ENCODE measurements at regions not wholly inside any gene's neighbourhood (a gene's known extent, or its start where the extent isn't known, plus 50 kb on each side); places are given as distances from the start of the nearest gene placed in this dataset.
A peak's percentile ranks its signal among the peaks of the same experiment; 100 is the strongest.

- Mint-ChIP-seq H3K27ac (no peak overlapping the region), H3K4me3 (no peak overlapping the region), H3K4me1 (peaks cover 2 to 5% of the 10 kb centered on the region in 2 donors), H3K9me3 (no peaks in the 10 kb centered on the region), H3K36me3 (no peaks in the 10 kb centered on the region), H3K27me3 (no peaks in the 10 kb centered on the region)
- no peak for DNase-seq
- no peak for ATAC-seq (replicated peaks)
Measured at GRCh38 chr1:65512383-65512782, 91.9 kb downstream of the LEPR start.

DNA sequence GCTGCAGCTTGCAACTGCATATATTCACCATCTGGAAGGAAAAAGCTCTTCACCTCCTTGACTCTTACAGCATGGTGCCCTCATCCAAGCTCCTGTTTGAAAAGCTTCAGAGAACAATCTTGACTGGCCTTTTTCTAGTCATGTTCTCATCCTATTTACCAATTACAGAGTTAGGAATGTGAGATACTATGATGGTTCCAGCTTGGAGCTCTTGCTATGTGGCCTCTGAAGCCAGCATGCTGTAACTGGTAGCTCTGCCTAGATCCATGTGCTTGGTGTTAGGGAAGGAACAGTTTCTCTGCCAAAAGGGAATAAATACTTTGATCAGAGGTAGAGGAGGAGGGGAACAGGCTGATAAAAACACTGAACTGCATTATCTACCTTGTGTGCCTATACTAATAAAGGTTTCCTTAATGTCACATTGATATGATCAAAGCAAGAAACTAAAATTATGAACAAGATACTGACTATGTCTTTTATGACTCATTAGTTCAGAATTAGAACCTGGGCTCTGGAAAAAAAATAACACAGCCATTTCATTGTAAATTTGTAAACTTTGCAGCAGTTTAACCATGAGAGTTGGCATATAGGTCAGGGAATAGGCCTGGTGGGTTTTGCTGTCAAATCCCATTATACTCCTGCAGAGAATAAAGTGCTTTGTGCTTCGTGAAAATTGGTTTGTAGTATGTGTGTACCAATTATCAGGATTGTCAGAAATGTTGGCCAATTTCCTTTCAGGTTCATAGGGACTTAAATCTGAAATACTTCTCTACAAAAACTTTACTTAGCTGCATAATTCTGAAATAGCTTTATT is 92.7 kb downstream of the LEPR start:
- ATAC-seq (replicated peaks) = no peak
- H3K9me3 Mint-ChIP-seq = no peaks in the 10 kb centered on the region
- H3K4me1 Mint-ChIP-seq = peaks cover 2 to 5% of the 10 kb centered on the region in 2 donors
- DNase-seq = no peak
- H3K27me3 Mint-ChIP-seq = no peaks in the 10 kb centered on the region
- H3K36me3 Mint-ChIP-seq = no peaks in the 10 kb centered on the region
- H3K27ac Mint-ChIP-seq = no peak overlapping the region
- no peak overlapping the region for H3K4me3 Mint-ChIP-seq

DNA sequence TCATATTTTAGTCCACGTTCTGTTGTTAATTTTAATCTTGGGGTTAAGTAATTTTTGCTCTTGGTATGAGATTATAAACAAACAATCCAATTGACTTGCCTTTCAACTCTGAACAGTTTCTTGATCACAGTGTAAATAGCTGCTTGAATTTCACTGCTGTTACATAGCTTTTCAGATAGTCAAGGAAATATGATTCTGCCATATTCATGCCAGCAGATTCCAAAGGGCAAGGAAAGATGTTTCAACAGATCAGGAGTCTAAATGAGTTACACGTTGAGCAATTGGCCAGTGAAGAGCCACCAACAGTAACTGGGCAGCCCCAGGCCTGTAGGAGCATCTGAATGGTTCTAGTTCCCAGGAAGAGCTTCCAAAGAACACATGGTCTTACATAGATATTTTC is 93.6 kb downstream of the LEPR start:
- DNase-seq = no peak
- no peak for ATAC-seq (replicated peaks)
- no peak overlapping the region for H3K27ac Mint-ChIP-seq
- H3K27me3 Mint-ChIP-seq = no peaks in the 10 kb centered on the region
- no peaks in the 10 kb centered on the region for H3K36me3 Mint-ChIP-seq
- H3K9me3 Mint-ChIP-seq = no peaks in the 10 kb centered on the region
- peaks cover 2 to 5% of the 10 kb centered on the region in 2 donors for H3K4me1 Mint-ChIP-seq
- H3K4me3 Mint-ChIP-seq = no peak overlapping the region

DNA sequence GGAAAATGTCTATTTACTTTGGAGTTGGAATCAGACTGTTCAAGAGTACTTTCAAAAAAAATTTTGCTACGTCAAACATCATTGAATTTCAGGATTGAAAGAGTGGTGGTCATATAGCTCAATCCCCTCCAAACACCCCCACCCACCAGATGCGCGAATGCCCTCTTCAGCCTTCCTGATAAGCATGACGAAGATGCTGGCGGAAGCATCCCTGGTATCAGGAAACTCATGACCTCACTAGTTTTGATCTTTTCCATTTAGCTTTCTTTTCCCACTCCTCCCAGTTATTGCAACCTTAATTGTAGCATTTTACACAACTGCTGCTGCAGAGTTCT is 104.4 kb downstream of the LEPR start:
- Mint-ChIP-seq H3K27ac (no peak overlapping the region), H3K9me3 (no peaks in the 10 kb centered on the region), H3K4me1 (peaks cover 0 to 2% of the 10 kb centered on the region in 2 donors), H3K36me3 (peaks cover 0 to 6% of the 10 kb centered on the region in 2 donors), H3K4me3 (peak overlapping the region; percentile 8 to 11), H3K27me3 (peaks cover 19 to 21% of the 10 kb centered on the region in 2 donors)
- ATAC-seq (replicated peaks) (no peak), DNase-seq (no peak)

GRCh38 chr1:65525266-65526048 is 105.0 kb downstream of the LEPR start:
- ATAC-seq (replicated peaks) (peak; percentile 14 to 23), DNase-seq (no peak)
- no peak overlapping the region for H3K27ac Mint-ChIP-seq
- H3K4me3 Mint-ChIP-seq = peak overlapping the region in 1 of 2 donors; percentile 32
- H3K9me3 Mint-ChIP-seq = no peaks in the 10 kb centered on the region
- peaks cover 0 to 2% of the 10 kb centered on the region in 2 donors for H3K4me1 Mint-ChIP-seq
- H3K27me3 Mint-ChIP-seq = peaks cover 19 to 24% of the 10 kb centered on the region in 2 donors
- peaks cover 0 to 6% of the 10 kb centered on the region in 2 donors for H3K36me3 Mint-ChIP-seq

- Mint-ChIP-seq H3K4me1 (peaks cover 0 to 2% of the 10 kb centered on the region in 2 donors), H3K27ac (no peak overlapping the region), H3K36me3 (peaks cover 0 to 6% of the 10 kb centered on the region in 2 donors), H3K27me3 (peaks cover 19 to 24% of the 10 kb centered on the region in 2 donors), H3K9me3 (no peaks in the 10 kb centered on the region), H3K4me3 (no peak overlapping the region)
- no peak for ATAC-seq (replicated peaks)
- no peak for DNase-seq
Measured at GRCh38 chr1:65526049-65526556, 105.6 kb downstream of the LEPR start.

- Mint-ChIP-seq H3K9me3 (peaks cover 0 to 5% of the 10 kb centered on the region in 2 donors), H3K4me1 (peaks cover 0 to 2% of the 10 kb centered on the region in 2 donors), H3K36me3 (peaks cover 0 to 6% of the 10 kb centered on the region in 2 donors), H3K4me3 (no peak overlapping the region), H3K27ac (no peak overlapping the region), H3K27me3 (peaks cover 19 to 24% of the 10 kb centered on the region in 2 donors)
- DNase-seq = no peak
- ATAC-seq (replicated peaks) = no peak
Measured at GRCh38 chr1:65527190-65527589, 106.7 kb downstream of the LEPR start.

GRCh38 chr1:65527707-65528503 is 107.4 kb downstream of the LEPR start:
- Mint-ChIP-seq H3K4me1 (peaks cover 0 to 2% of the 10 kb centered on the region in 2 donors), H3K27me3 (peaks cover 25 to 27% of the 10 kb centered on the region in 2 donors), H3K4me3 (no peak overlapping the region), H3K27ac (no peak overlapping the region), H3K36me3 (peaks cover 4 to 6% of the 10 kb centered on the region in 2 donors), H3K9me3 (peaks cover 3 to 7% of the 10 kb centered on the region in 2 donors)
- no peak for ATAC-seq (replicated peaks)
- DNase-seq = no peak

- no peak overlapping the region for H3K4me3 Mint-ChIP-seq
- no peak overlapping the region for H3K27ac Mint-ChIP-seq
- H3K36me3 Mint-ChIP-seq = peaks cover 0 to 4% of the 10 kb centered on the region in 2 donors
- ATAC-seq (replicated peaks) (no peak), DNase-seq (no peak)
- H3K9me3 Mint-ChIP-seq = peaks cover 3 to 9% of the 10 kb centered on the region in 2 donors
- H3K4me1 Mint-ChIP-seq = no peaks in the 10 kb centered on the region
- H3K27me3 Mint-ChIP-seq = peaks cover 6 to 10% of the 10 kb centered on the region in 2 donors
Measured at GRCh38 chr1:65531972-65532570, 111.6 kb downstream of the LEPR start.

DNA sequence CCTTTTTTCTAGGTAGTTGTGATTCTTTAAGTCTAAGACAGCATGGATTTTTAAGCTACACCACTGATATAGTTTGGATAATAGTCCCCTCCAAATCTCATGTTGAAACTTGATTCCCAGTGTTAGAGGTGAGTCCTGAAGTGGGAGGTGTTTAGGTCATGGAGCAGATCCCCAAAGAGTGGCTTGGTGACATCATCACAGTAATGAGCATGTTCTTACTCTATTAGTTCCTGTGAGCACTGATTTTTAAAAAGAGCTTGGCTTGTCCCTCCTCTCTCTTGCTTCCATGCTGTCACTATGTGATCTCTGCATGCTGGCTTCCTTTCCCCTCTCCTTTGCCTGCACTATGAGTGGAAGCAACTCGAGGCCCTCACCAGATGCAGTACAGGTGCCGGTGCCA is 115.5 kb downstream of the LEPR start:
- H3K27ac Mint-ChIP-seq = no peak overlapping the region
- peaks cover 4 to 6% of the 10 kb centered on the region in 2 donors for H3K27me3 Mint-ChIP-seq
- no peaks in the 10 kb centered on the region for H3K4me1 Mint-ChIP-seq
- no peak overlapping the region for H3K4me3 Mint-ChIP-seq
- ATAC-seq (replicated peaks) (no peak), DNase-seq (no peak)
- H3K9me3 Mint-ChIP-seq = peaks cover 3 to 9% of the 10 kb centered on the region in 2 donors
- H3K36me3 Mint-ChIP-seq = peaks cover 0 to 4% of the 10 kb centered on the region in 2 donors

DNA sequence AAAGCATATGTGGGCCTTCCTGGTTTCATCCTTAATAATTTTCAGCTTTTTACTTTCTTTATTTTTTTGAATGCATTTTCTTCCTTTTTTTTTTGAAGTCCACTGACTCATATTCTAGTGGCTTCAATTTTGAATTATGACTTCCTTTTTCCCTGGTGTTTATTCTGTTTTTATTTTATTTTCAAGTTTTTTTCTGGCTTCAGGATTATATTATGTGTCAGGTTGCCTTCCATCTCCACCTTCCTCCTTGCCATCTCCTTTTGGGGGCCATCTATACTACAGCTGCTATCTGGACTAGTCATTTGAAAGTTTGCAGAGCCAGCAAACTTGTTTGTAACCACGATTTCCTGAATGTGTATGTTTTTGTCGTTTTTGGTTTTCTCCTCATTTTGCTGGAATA is 117.6 kb downstream of the LEPR start:
- Mint-ChIP-seq H3K36me3 (no peaks in the 10 kb centered on the region), H3K27ac (no peak overlapping the region), H3K9me3 (peaks cover 0 to 8% of the 10 kb centered on the region in 2 donors), H3K4me1 (no peaks in the 10 kb centered on the region), H3K4me3 (no peak overlapping the region), H3K27me3 (no peaks in the 10 kb centered on the region)
- ATAC-seq (replicated peaks) (no peak), DNase-seq (no peak)

GRCh38 chr1:65538664-65539063 is 118.2 kb downstream of the LEPR start:
- Mint-ChIP-seq H3K27me3 (no peaks in the 10 kb centered on the region), H3K4me1 (no peaks in the 10 kb centered on the region), H3K36me3 (no peaks in the 10 kb centered on the region), H3K4me3 (no peak overlapping the region), H3K9me3 (peaks cover 0 to 8% of the 10 kb centered on the region in 2 donors), H3K27ac (no peak overlapping the region)
- ATAC-seq (replicated peaks) (no peak), DNase-seq (no peak)

- Mint-ChIP-seq H3K4me3 (no peak overlapping the region), H3K27me3 (no peaks in the 10 kb centered on the region), H3K4me1 (no peaks in the 10 kb centered on the region), H3K27ac (no peak overlapping the region), H3K36me3 (no peaks in the 10 kb centered on the region), H3K9me3 (peaks cover 0 to 9% of the 10 kb centered on the region in 2 donors)
- DNase-seq = no peak
- no peak for ATAC-seq (replicated peaks)
Measured at GRCh38 chr1:65539266-65540131, 119.0 kb downstream of the LEPR start.
